Fibroblast of skin of right biceps (primary cell): ENCODE measurements at regions not wholly inside any gene's neighbourhood (a gene's known extent, or its start where the extent isn't known, plus 50 kb on each side); places are given as distances from the start of the nearest gene placed in this dataset.

Source experiments
- DNase-seq: peaks from one replicate; pipeline ENCODE4 v3.0.0-alpha.2; 2013

GRCh38 chr7:14960721-14961120 lies 58.2 kb upstream of the DGKB start:
- no peak for DNase-seq

DNA sequence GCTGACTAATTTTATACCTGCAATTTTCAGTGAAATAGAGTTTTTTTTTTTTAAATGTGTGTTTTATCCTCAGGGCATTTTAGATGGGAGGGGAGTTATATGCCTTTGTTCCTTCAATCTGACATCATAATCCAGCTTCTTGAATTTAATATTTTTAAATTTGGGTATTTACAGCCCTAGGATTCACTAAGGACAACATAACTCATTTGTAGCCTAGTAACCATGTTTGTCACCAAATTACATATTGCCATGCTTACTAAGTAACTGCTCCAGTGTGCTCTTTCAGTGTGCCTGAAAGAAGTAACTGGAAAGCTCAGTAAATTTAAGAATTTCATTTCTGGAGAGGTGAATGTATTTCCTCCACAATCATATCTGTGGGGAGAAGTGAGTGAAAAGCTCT lies 56.8 kb upstream of the DGKB start:
- no peak for DNase-seq

DNA sequence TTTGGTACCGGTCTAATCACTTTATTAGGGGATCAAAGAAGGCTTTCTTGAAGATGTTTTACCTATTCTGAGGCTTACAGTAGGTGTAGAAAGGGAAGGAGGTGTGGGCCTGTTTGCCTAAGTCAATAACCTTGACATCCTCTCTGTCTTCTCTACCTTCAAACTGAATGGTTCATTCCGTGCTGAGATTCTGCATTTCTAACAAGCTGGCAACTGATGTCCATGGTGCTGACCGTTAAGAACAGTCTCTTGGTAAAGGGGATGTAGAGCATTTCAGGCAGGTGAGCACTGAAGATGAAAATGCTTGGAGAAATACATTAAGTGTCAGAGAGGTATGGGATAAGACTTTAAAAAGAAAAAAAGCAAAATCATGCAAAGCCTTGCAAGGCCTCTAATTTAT lies 51.5 kb upstream of the DGKB start:
- no peak for DNase-seq
